Umbilical cord (tissue), 1 donor: ENCODE measurements at regions not wholly inside any gene's neighbourhood (a gene's known extent, or its start where the extent isn't known, plus 50 kb on each side); places are given as distances from the start of the nearest gene placed in this dataset.

Experiments used
- DNase-seq: peaks from one replicate; pipeline ENCODE4 v3.0.0-alpha.2; 2015; ENCODE audit warnings: low spot score

GRCh38 chr3:153652076-153652475, 469.1 kb upstream of the ARHGEF26 start:
- DNase-seq: no peak

GRCh38 chr3:153657046-153657445, 464.1 kb upstream of the ARHGEF26 start:
- DNase-seq: no peak

- DNase-seq: no peak
Measured at GRCh38 chr3:153657461-153657860, 463.7 kb upstream of the ARHGEF26 start.

GRCh38 chr3:153658136-153658535, 463.1 kb upstream of the ARHGEF26 start:
- peak; percentile 49 for DNase-seq

- DNase-seq: no peak
Measured at GRCh38 chr3:153666991-153667740, 454.0 kb upstream of the ARHGEF26 start.

- no peak for DNase-seq
Measured at GRCh38 chr3:153669527-153669926, 451.7 kb upstream of the ARHGEF26 start.

- no peak for DNase-seq
Measured at GRCh38 chr3:153670577-153670976, 450.6 kb upstream of the ARHGEF26 start.

- DNase-seq: peak; percentile 73
Measured at GRCh38 chr3:153673853-153674252, 447.3 kb upstream of the ARHGEF26 start.

GRCh38 chr3:153679714-153680113, 441.5 kb upstream of the ARHGEF26 start:
- DNase-seq: peak; percentile 21

- DNase-seq: no peak
Measured at GRCh38 chr3:153680526-153680925, 440.7 kb upstream of the ARHGEF26 start.

- DNase-seq: no peak
Measured at GRCh38 chr3:153681057-153681456, 440.1 kb upstream of the ARHGEF26 start.

GRCh38 chr3:153688301-153689120, 432.7 kb upstream of the ARHGEF26 start:
- no peak for DNase-seq

GRCh38 chr3:153693207-153693606, 428.0 kb upstream of the ARHGEF26 start:
- DNase-seq: no peak

GRCh38 chr3:153702106-153702505, 419.1 kb upstream of the ARHGEF26 start:
- DNase-seq: no peak

- no peak for DNase-seq
Measured at GRCh38 chr3:153704115-153704514, 417.1 kb upstream of the ARHGEF26 start.

GRCh38 chr3:153706706-153707105, 414.5 kb upstream of the ARHGEF26 start:
- DNase-seq: no peak

GRCh38 chr3:153714016-153714415, 407.2 kb upstream of the ARHGEF26 start:
- DNase-seq: no peak

- no peak for DNase-seq
Measured at GRCh38 chr3:153714588-153715290, 406.5 kb upstream of the ARHGEF26 start.

- DNase-seq: no peak
Measured at GRCh38 chr3:153722157-153722556, 399.0 kb upstream of the ARHGEF26 start.

- peak; percentile 21 for DNase-seq
Measured at GRCh38 chr3:153731071-153731470, 390.1 kb upstream of the ARHGEF26 start.

- no peak for DNase-seq
Measured at GRCh38 chr3:153734777-153735551, 386.2 kb upstream of the ARHGEF26 start.

- no peak for DNase-seq
Measured at GRCh38 chr3:153740109-153740508, 381.1 kb upstream of the ARHGEF26 start.
